Mammary epithelial cell (primary cell): ENCODE measurements at regions not wholly inside any gene's neighbourhood (a gene's known extent, or its start where the extent isn't known, plus 50 kb on each side); places are given as distances from the start of the nearest gene placed in this dataset.

ENCODE experiments used
- CTCF ChIP-seq, 2 donors: IDR thresholded peaks in 1 of 2; conservative IDR thresholded peaks in 1 of 2; 2 replicates each; pipeline ENCODE4 v1.5.1; 2011 to 2012; ENCODE audit warnings: inconsistent platforms in 2 of 2, low read length in 2 of 2, mild to moderate bottlenecking in 2 of 2, control low read depth in 1 of 2, low read depth in 1 of 2; ENCODE audit not compliant: insufficient read depth in 1 of 2; ENCODE audit errors: extremely low read depth in 1 of 2
- EZH2 ChIP-seq: IDR thresholded peaks from 2 replicates; pipeline ENCODE4 v1.6.1; 2012; ENCODE audit warnings: low read length, inconsistent platforms, borderline replicate concordance

DNA sequence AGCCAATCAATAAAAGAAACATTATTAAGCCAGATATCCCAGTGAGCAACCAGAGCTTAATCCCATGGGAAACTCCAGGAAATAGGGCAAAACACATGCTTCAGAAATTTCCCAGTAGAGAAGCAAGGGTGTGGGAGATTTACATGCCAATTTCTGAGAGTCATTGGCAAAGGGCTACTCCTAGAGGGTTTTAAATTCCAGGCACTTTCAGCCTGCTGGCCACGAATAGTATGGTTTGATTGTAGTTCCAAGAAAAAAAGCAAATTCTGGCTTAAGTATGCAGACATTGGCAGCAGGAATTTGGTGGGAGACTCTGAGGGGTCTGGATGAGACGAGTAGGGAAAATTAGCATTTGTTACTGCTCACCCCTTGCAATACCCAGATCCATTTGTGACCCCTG is 402.1 kb upstream of the SUCLG2 start:
- TF ChIP-seq CTCF (conservative IDR thresholded peaks at IDR 0.05 in 1 of 2, IDR thresholded peaks at IDR 0.05 in 1 of 2; ENCODE audit: extremely low read depth in 1 of 2, insufficient read depth in 1 of 2, low read depth in 1 of 2, low read length in 2 of 2) (no peak), EZH2 (no peak)
